ENCODE measurements at regions not wholly inside any gene's neighbourhood (a gene's known extent, or its start where the extent isn't known, plus 50 kb on each side); places are given as distances from the start of the nearest gene placed in this dataset.
A peak's percentile ranks its signal among the peaks of the same experiment; 100 is the strongest.

DNA sequence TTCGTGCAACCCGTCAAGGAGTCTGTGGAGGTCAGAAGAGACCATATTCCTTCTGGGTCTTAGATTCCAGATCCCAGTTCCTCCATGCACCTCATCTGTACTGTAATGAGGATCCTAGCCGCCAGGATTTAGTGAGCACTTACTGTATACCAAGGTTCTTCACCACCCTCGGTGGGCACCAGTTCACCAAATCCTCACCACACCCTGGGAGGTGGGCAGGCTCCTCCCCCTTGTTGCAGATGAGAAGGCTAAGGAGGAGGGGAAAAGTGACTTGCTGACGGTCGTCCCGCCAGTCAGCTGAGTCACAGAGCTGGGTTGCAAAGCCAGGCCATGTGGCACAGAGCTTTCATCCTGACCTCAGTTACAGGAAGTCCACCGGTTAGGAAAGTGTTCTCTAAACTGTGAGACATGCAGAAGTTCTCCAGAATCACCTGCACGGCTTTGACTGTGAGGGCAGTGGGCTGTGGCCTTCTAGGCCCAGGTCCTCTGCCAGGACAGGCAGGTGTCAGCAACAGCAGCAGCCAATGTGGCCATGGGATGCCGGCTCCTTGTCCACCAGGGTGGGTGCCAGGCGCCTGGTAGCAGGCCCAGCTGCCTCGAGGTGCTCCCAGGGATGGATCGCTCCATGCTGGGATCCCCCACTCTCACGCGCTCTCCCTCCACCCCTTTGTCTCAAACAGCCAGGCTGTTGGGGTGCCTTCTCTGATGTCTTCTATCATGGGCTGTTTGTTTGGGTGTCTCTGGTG, 240.3 kb upstream of the GSE1 start:
- Mint-ChIP-seq H3K4me3 (ENCODE audit: unreplicated experiment) (no peak overlapping the region), H3K27me3 (ENCODE audit: unreplicated experiment) (peaks cover 9% of the 10 kb centered on the region), H3K4me1 (ENCODE audit: unreplicated experiment) (no peaks in the 10 kb centered on the region), H3K36me3 (ENCODE audit: low read depth, unreplicated experiment) (peaks cover 6% of the 10 kb centered on the region), H3K27ac (ENCODE audit: unreplicated experiment) (no peak overlapping the region), H3K9me3 (ENCODE audit: unreplicated experiment) (no peaks in the 10 kb centered on the region)
- TF ChIP-seq, protein P1, sequence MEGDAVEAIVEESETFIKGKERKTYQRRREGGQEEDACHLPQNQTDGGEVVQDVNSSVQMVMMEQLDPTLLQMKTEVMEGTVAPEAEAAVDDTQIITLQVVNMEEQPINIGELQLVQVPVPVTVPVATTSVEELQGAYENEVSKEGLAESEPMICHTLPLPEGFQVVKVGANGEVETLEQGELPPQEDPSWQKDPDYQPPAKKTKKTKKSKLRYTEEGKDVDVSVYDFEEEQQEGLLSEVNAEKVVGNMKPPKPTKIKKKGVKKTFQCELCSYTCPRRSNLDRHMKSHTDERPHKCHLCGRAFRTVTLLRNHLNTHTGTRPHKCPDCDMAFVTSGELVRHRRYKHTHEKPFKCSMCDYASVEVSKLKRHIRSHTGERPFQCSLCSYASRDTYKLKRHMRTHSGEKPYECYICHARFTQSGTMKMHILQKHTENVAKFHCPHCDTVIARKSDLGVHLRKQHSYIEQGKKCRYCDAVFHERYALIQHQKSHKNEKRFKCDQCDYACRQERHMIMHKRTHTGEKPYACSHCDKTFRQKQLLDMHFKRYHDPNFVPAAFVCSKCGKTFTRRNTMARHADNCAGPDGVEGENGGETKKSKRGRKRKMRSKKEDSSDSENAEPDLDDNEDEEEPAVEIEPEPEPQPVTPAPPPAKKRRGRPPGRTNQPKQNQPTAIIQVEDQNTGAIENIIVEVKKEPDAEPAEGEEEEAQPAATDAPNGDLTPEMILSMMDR (IDR thresholded peaks at IDR 0.05; ENCODE audit: unreplicated experiment) = no peak
- DNase-seq (ENCODE audit: low spot score) = no peak

DNA sequence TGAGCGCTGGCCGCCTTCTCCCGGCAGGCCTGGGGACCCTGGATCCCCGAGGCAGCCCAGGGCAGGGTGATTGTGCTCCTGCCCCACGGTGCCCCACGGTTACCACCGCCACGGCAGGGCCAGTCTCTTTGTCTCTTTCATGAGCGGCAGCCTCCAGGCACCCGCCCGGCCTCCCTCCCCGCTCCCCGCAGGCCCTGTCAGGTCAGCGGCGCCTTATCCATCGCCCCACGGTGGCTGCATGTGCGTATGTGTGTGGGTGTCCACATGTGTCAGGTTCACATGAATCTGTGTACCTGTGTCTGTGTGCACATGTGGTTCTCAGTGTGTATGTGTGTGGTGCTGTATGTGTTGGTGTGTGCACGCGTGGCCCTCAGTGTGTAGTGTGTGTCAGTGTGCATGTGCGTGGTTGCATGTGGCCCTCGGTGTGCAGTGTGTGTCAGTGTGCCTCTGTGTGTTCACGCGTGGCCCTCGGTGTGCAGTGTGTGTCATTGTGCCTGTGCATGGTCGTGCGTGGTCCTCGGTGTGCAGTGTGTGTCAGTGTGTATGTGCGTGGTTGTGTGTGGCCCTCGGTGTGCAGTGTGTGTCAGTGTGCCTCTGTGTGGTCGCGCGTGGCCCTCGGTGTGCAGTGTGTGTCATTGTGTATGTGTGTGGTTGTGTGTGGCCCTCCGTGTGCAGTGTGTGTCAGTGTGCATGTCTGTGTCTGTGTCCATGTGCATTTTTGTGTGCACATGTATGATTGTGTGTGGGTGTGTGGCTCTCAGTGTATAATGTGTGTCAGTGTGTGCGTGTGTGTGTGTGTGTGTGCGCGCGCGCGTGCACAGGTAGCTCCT, 239.2 kb upstream of the GSE1 start:
- no peaks in the 10 kb centered on the region for H3K9me3 Mint-ChIP-seq (ENCODE audit: unreplicated experiment)
- H3K27ac Mint-ChIP-seq (ENCODE audit: unreplicated experiment) = peak overlapping the region; percentile 5
- no peak for DNase-seq (ENCODE audit: low spot score)
- TF ChIP-seq, protein P1 (IDR thresholded peaks at IDR 0.05; ENCODE audit: unreplicated experiment) = no peak
- H3K4me1 Mint-ChIP-seq (ENCODE audit: unreplicated experiment) = no peaks in the 10 kb centered on the region
- peaks cover 6% of the 10 kb centered on the region for H3K36me3 Mint-ChIP-seq (ENCODE audit: low read depth, unreplicated experiment)
- H3K27me3 Mint-ChIP-seq (ENCODE audit: unreplicated experiment) = peaks cover 9% of the 10 kb centered on the region
- H3K4me3 Mint-ChIP-seq (ENCODE audit: unreplicated experiment) = no peak overlapping the region

DNA sequence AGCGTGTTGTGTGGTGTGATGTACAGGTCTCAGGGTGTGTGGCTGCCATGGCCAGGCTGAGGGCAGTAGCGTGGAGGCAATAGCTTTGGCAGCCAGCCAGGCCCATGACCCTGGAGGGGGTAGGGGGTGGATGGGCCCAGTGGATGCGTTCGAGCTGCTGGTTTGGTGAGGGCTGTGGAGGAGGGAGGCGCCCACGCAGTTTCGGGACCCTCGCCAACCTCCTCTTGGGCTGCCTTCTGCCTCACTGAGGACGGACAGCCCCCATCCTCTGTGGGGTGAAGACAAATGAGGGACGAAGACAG, 238.6 kb upstream of the GSE1 start:
- Mint-ChIP-seq H3K27me3 (ENCODE audit: unreplicated experiment) (peaks cover 6% of the 10 kb centered on the region), H3K27ac (ENCODE audit: unreplicated experiment) (no peak overlapping the region), H3K9me3 (ENCODE audit: unreplicated experiment) (no peaks in the 10 kb centered on the region), H3K36me3 (ENCODE audit: low read depth, unreplicated experiment) (peaks cover 6% of the 10 kb centered on the region), H3K4me3 (ENCODE audit: unreplicated experiment) (no peak overlapping the region), H3K4me1 (ENCODE audit: unreplicated experiment) (no peaks in the 10 kb centered on the region)
- DNase-seq (ENCODE audit: low spot score) = no peak
- TF ChIP-seq, protein P1 (IDR thresholded peaks at IDR 0.05; ENCODE audit: unreplicated experiment) = no peak

DNA sequence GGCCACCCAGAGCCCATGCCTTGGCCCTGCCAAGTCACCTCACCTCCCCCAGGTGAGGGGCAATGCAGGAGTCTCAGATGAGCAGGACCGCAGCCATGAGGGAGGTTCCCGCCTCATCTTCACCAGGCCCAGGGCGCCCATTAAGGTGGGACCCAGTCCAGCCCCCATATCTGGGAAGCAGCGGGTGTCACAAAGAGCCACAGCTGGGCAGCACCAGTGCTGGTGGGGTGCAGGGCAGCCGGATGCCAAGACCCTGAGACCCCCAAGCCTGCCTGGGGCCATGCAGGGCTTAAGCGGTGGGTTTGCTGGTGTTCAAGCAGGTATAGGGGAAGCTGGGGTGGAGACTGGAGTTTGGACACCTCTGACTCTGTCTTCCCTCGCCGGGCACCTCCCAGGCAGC, 237.8 kb upstream of the GSE1 start:
- no peaks in the 10 kb centered on the region for H3K4me1 Mint-ChIP-seq (ENCODE audit: unreplicated experiment)
- H3K9me3 Mint-ChIP-seq (ENCODE audit: unreplicated experiment) = no peaks in the 10 kb centered on the region
- peaks cover 9% of the 10 kb centered on the region for H3K27me3 Mint-ChIP-seq (ENCODE audit: unreplicated experiment)
- TF ChIP-seq, protein P1 (IDR thresholded peaks at IDR 0.05; ENCODE audit: unreplicated experiment) = no peak
- DNase-seq (ENCODE audit: low spot score) = no peak
- H3K27ac Mint-ChIP-seq (ENCODE audit: unreplicated experiment) = no peak overlapping the region
- H3K4me3 Mint-ChIP-seq (ENCODE audit: unreplicated experiment) = no peak overlapping the region
- H3K36me3 Mint-ChIP-seq (ENCODE audit: low read depth, unreplicated experiment) = peaks cover 6% of the 10 kb centered on the region

Measured in endothelial cell (in vitro differentiated cells).